HepG2 (cell line): ENCODE measurements at regions not wholly inside any gene's neighbourhood (a gene's known extent, or its start where the extent isn't known, plus 50 kb on each side); places are given as distances from the start of the nearest gene placed in this dataset.

Experiments
- ATAC-seq: fragments of 200-7000 bp; cut with Tn5 transposase; 3 replicates; pipeline ENCODE4 v1.9.1; 2020; ENCODE audit warnings: mild to moderate bottlenecking, moderate library complexity
- BruUV-seq: library from RNA; stranded (reverse); fragments of 400-500 nt; replicated peaks from 2 replicates; lab custom pipeline; 2021; lab: Mats Ljungman, UMichigan
- CTCF ChIA-PET: fragments of 300-600 bp; formaldehyde crosslinking; extraction: SDS; loops from one replicate; lab custom pipeline; 2021; ENCODE audit warnings: low total read pairs, inconsistent platforms, low intra/inter-chr PET ratio; lab: Yijun Ruan, JAX
- POLR2A ChIA-PET: fragments of 350-600 bp; sonication (Branson Sonifier 250); formaldehyde crosslinking; loops from one replicate; lab custom pipeline; 2020; ENCODE audit warnings: antibody characterized with exemption, inconsistent platforms; lab: Yijun Ruan, JAX
- DNase-seq: peaks from one replicate; pipeline ENCODE4 v3.0.0-alpha.2; 2015; ENCODE audit warnings: low spot score
- FAIRE-seq: peaks from 3 replicates; lab custom pipeline; 2011; peaks lifted over from hg19 to GRCh38; lab: Jason Lieb, UNC
- H2AFZ ChIP-seq: one replicate; pipeline ENCODE4 v1.6.1; 2011; ENCODE audit warnings: low read length, inconsistent platforms
- H3K27ac ChIP-seq: fragments of 300-600 bp; 3 replicates; pipeline ENCODE4 v1.8.0; 2011; ENCODE audit warnings: mixed run types, mild to moderate bottlenecking, mixed read lengths, low read length, inconsistent platforms; ENCODE audit not compliant: insufficient read depth; ENCODE audit errors: extremely low read length
- H3K27me3 ChIP-seq, 2 experiments: fragments of 200-600 bp in 1 of 2; 2 replicates in 1 of 2; 3 replicates in 1 of 2; pipeline versions ENCODE4 v1.6.0 to v1.8.0; 2011; ENCODE audit warnings: low read length in 2 of 2, mild to moderate bottlenecking in 2 of 2, moderate library complexity in 2 of 2, inconsistent platforms in 1 of 2; ENCODE audit not compliant: insufficient read depth in 2 of 2, control insufficient read depth in 1 of 2
- H3K36me3 ChIP-seq, 2 experiments: fragments of 200-600 bp in 1 of 2; replicated peaks in 1 of 2; 2 replicates in 1 of 2; 3 replicates in 1 of 2; pipeline versions ENCODE4 v1.5.1 to v1.8.0; 2011; ENCODE audit warnings: low read length in 2 of 2, inconsistent platforms in 1 of 2; ENCODE audit not compliant: insufficient read depth in 2 of 2, control insufficient read depth in 1 of 2
- H3K4me1 ChIP-seq: 2 replicates; pipeline ENCODE4 v1.5.1; 2012; ENCODE audit warnings: low read length, inconsistent platforms; ENCODE audit not compliant: insufficient read depth
- H3K4me2 ChIP-seq: 2 replicates; pipeline ENCODE4 v1.6.0; 2011; ENCODE audit warnings: low read depth, low read length, inconsistent platforms
- H3K4me3 ChIP-seq, 3 experiments: fragments of 200-600 bp in 1 of 3; sonication (generic), shearing (Covaris generic) in 1 of 3; replicated peaks in 1 of 3; 2 replicates each; pipeline ENCODE4 v1.5.1; 2011 to 2016; ENCODE audit warnings: low read length in 3 of 3, inconsistent platforms in 2 of 3, low read depth in 2 of 3, mild to moderate bottlenecking in 2 of 3, control low read depth in 1 of 3, mixed read lengths in 1 of 3; ENCODE audit not compliant: insufficient read depth in 1 of 3
- H3K79me2 ChIP-seq: one replicate; pipeline ENCODE4 v1.6.1; 2011; ENCODE audit warnings: low read length, inconsistent platforms; ENCODE audit not compliant: insufficient read depth
- H3K9ac ChIP-seq: 2 replicates; pipeline ENCODE4 v1.6.0; 2011; ENCODE audit warnings: mild to moderate bottlenecking, low read depth, low read length, inconsistent platforms; ENCODE audit not compliant: insufficient read depth
- H3K9me3 ChIP-seq: 2 replicates; pipeline ENCODE4 v1.5.1; 2012; ENCODE audit warnings: mild to moderate bottlenecking, low read length
- H4K20me1 ChIP-seq: 2 replicates; pipeline ENCODE4 v1.6.0; 2011; ENCODE audit warnings: inconsistent platforms, mild to moderate bottlenecking, low read length, moderate library complexity; ENCODE audit not compliant: insufficient read depth
- BATF2 ChIP-seq: sonication (generic); formaldehyde crosslinking; IDR thresholded peaks from 2 replicates; pipeline ENCODE4 v1.8.0; 2022; ENCODE audit warnings: mild to moderate bottlenecking, missing genetic modification reagents, moderate library complexity
- CEBPZ ChIP-seq: IDR thresholded peaks from 2 replicates; pipeline ENCODE4 v1.6.1; 2012; ENCODE audit warnings: low read length, improper control_type of control experiment
- GABPA ChIP-seq, 2 experiments: IDR thresholded peaks; 2 replicates each; pipeline ENCODE4 v1.6.1; 2011 to 2016; ENCODE audit warnings: low read depth in 2 of 2, low read length in 1 of 2, missing biosample characterization in 1 of 2, missing genetic modification characterization in 1 of 2
- MTF2 ChIP-seq: sonication (generic); formaldehyde crosslinking; IDR thresholded peaks from 2 replicates; pipeline ENCODE4 v1.5.0; 2020; ENCODE audit warnings: missing genetic modification reagents, borderline replicate concordance
- NFIB ChIP-seq: sonication (generic); formaldehyde crosslinking; IDR thresholded peaks from 2 replicates; pipeline ENCODE4 v1.9.0; 2021; ENCODE audit warnings: missing genetic modification reagents, mild to moderate bottlenecking, borderline replicate concordance
- ZNF234 ChIP-seq: sonication (generic); formaldehyde crosslinking; conservative IDR thresholded peaks from 2 replicates; pipeline ENCODE4 v1.5.1; 2020; ENCODE audit warnings: mild to moderate bottlenecking, missing genetic modification reagents
- WGBS: methylation state at CpG from one replicate; pipeline ENCODE4 v1.1.6; 2017; ENCODE audit warnings: low lambda C conversion rate; 5-methylcytosine and 5-hydroxymethylcytosine counted together
- in situ Hi-C: cut with HindIII; loops from 2 replicates; pipeline ENCODE4 v1.10.0; 2017; ENCODE audit warnings: low pct_unique_long_range_greater_than_20kb; ENCODE audit not compliant: extremely low pct_ligation_motif_present
- intact Hi-C: fragments of 100-400 bp; cut with micrococcal nuclease; formaldehyde crosslinking; loops from one replicate; pipeline ENCODE4 v1.10.0; 2022; ENCODE audit not compliant: unreplicated experiment
- TF ChIP-seq, protein P1 (sequence below): IDR thresholded peaks from 2 replicates; pipeline ENCODE4 v1.6.1; 2016; ENCODE audit warnings: mild to moderate bottlenecking

GRCh38 chr13:39232999-39233398, 194.7 kb downstream of the NHLRC3 start:
- CTCF ChIA-PET: no interaction called here
- no peak overlapping the region for H3K27ac ChIP-seq
- H3K4me1 ChIP-seq: no peaks in the 10 kb centered on the region
- H2AFZ ChIP-seq: no peak overlapping the region
- BruUV-seq: no TSS peak
- H3K4me2 ChIP-seq: no peak overlapping the region
- DNase-seq: no peak
- no peak overlapping the region for H3K4me3 ChIP-seq
- ATAC-seq: no peak
- peaks cover 0 to 2% of the 10 kb centered on the region in 2 experiments; a peak in 1 of 5 replicates for H3K27me3 ChIP-seq
- in situ Hi-C loops: no loop called here
- POLR2A ChIA-PET: no interaction called here
- no peaks in the 10 kb centered on the region for H3K36me3 ChIP-seq
- no peaks in the 10 kb centered on the region for H4K20me1 ChIP-seq
- H3K9me3 ChIP-seq: no peaks in the 10 kb centered on the region
- intact Hi-C loops: no loop called here
- H3K9ac ChIP-seq: no peak overlapping the region
- TF ChIP-seq BATF2 (CRISPR knock-in tag) (no peak), NFIB (no peak)
- TF ChIP-seq, protein P1, sequence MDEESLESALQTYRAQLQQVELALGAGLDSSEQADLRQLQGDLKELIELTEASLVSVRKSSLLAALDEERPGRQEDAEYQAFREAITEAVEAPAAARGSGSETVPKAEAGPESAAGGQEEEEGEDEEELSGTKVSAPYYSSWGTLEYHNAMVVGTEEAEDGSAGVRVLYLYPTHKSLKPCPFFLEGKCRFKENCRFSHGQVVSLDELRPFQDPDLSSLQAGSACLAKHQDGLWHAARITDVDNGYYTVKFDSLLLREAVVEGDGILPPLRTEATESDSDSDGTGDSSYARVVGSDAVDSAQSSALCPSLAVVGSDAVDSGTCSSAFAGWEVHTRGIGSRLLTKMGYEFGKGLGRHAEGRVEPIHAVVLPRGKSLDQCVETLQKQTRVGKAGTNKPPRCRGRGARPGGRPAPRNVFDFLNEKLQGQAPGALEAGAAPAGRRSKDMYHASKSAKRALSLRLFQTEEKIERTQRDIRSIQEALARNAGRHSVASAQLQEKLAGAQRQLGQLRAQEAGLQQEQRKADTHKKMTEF: no peak
- FAIRE-seq: no peak
- no peaks in the 10 kb centered on the region for H3K79me2 ChIP-seq

- in situ Hi-C loops: no loop called here
- POLR2A ChIA-PET: no interaction called here
These were observed 195.3 kb downstream of the NHLRC3 start for GRCh38 chr13:39233519-39233918.

More at GRCh38 chr13:39233519-39233918, 195.3 kb downstream of the NHLRC3 start:
- H3K27ac ChIP-seq: no peak overlapping the region
- BruUV-seq: no TSS peak
- H3K79me2 ChIP-seq: no peaks in the 10 kb centered on the region
- H3K4me1 ChIP-seq: no peaks in the 10 kb centered on the region
- peaks cover 0 to 2% of the 10 kb centered on the region in 2 experiments; a peak in 1 of 5 replicates for H3K27me3 ChIP-seq
- no peak overlapping the region for H2AFZ ChIP-seq
- no peak for FAIRE-seq
- CTCF ChIA-PET: no interaction called here
- H4K20me1 ChIP-seq: no peaks in the 10 kb centered on the region
- DNase-seq: no peak
- H3K36me3 ChIP-seq: no peaks in the 10 kb centered on the region
- 17% methylated on average over 3 of the region's 3 CpGs for WGBS
- no peak overlapping the region for H3K4me3 ChIP-seq
- H3K9ac ChIP-seq: no peak overlapping the region
- no peak for ATAC-seq
- TF ChIP-seq ZNF234 (CRISPR knock-in tag): no peak
- TF ChIP-seq CEBPZ: no peak
- TF ChIP-seq GABPA (IDR thresholded peaks at IDR 0.05; ENCODE audit: low read depth, low read length): no peak
- no peak for TF ChIP-seq GABPA (CRISPR knock-in tag; IDR thresholded peaks at IDR 0.05; ENCODE audit: low read depth)
- no peak for TF ChIP-seq MTF2 (CRISPR knock-in tag)
- intact Hi-C loops: no loop called here
- no peak overlapping the region for H3K4me2 ChIP-seq
- no peaks in the 10 kb centered on the region for H3K9me3 ChIP-seq
